HG02981 (cell line): ENCODE measurements at regions not wholly inside any gene's neighbourhood (a gene's known extent, or its start where the extent isn't known, plus 50 kb on each side); places are given as distances from the start of the nearest gene placed in this dataset.

Experiments used
- ATAC-seq: cut with Tn5 transposase; IDR thresholded peaks from one replicate; pipeline ENCODE4 v1.9.1; 2021; ENCODE audit warnings: mild to moderate bottlenecking, moderate library complexity; ENCODE audit not compliant: unreplicated experiment

DNA sequence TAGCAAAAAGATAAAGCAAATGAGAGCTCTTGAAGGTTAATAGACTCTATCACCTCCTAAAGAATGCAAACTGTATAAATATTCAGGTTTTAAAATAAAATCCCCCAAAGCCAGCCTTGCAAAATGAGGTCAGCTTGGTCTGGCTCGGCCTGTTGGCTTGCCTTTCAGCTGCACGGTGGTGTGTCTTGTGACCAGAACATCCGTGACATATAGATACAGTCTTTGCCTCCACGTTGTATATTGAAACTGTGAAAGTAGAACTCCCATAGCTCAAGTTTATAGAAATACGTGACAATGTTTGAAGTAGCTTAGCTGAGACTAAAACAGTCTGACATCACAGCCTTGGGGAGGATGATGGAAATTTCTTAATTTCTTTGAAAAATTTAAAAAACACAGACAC is 236.6 kb upstream of the MYOCD start:
- no peak for ATAC-seq

DNA sequence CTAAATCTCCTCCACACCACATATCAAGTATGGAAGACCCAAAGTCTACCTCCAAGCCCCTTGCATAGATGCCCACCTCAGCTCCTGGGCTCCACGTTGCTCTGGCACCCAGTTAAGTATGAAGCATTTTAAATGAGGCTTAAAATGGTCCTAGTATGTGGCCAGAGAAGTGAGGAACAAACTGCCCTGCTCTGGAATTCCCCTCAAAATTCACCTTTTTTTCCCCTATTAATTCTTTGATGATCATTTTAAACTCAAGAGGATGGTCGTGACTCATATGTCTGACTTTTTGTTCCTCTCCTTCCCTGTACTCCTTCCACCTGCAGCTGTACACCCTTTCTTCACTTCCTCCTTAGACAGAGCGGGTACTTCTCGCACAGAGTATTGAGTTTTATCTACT is 234.5 kb upstream of the MYOCD start:
- peak; percentile 87 for ATAC-seq

DNA sequence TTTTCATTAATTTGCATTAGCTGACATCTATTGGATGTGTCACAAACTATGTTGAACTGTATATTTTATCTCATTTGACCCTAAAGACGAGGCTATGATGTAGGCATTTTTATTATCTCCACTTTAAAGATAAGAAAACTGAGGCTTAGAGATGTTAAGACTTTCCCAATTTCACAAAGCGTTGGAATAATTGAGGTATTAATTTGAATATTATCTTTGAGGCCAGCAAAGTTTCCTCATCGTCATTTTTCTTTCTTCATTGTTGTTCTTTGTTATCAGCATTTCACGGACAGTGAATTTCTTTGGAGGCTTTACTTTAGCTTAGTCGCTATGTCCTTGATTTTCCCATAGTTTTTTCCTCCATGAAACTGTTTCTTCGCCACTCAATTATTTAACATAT is 227.5 kb upstream of the MYOCD start:
- ATAC-seq = no peak

DNA sequence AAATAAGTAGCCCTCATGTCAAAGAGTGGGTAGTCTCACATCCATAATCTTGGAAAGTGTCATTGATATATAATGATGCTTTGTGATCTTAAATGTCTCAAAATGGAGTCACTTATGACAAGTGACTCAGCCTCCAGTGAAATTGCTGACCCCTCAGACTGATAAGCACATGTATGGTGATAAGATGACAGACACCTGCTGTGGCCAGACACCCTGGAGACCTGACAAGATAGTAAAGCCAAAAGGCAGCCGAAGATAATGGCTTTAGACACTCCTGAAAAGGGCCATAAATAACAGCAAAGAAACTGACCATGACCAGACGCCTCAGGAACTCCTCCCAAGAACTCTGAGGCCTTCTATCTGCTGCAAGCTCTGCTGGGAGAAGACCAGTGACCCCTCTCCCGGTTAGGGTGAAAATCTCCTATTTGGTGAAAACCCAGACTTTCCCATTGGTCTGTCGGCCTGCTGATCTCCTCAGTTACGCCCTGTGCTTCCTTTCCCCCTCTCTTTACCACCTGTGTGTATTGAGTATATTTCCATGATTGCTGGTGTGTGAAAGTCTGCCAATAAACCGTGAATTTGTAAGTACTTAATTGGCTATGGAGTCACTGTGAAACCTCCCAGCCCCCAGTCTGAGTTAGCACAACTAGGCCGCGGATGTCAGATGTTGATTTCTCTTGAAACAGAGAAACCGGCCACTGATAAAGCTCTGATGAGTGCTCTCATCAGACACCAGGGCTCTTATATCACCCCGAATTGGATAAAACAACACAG is 226.7 kb upstream of the MYOCD start:
- no peak for ATAC-seq

DNA sequence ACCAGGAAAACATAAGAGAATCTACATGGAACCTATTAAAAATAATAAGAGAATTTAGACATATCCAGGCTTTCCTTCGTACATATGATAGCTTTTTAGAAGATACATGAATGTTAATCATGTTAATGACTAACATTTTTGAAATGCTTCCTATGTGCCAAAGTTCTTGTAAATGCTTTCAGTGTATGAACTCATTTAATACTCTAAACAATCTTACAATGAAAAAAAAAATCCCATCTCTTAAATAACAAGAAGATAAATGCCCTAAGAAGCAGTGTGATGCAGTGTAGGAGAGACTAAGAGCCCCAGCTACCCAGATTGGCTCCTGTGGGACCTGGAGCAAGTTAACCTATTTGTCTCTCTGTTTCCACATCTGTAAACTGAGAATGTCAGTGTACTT is 220.4 kb upstream of the MYOCD start:
- no peak for ATAC-seq

DNA sequence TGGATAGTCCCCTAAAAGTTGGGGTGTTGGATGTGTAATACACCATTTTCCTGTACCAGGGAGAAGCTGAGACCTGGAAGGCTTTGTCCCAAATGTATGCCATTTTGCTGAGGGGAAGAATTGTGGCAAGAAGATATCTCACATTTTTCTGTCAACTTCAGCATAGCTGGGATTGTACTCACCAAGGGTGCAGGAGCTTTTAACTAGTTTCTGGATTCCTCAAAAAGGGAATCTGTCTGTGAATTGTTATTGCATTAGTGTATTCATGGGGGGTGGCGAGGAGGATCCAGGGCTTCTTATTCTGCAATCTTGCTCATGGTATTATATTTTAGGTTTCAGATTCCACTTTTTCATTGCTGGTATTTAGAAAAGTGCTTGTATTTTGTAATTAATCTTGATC is 208.2 kb upstream of the MYOCD start:
- no peak for ATAC-seq

DNA sequence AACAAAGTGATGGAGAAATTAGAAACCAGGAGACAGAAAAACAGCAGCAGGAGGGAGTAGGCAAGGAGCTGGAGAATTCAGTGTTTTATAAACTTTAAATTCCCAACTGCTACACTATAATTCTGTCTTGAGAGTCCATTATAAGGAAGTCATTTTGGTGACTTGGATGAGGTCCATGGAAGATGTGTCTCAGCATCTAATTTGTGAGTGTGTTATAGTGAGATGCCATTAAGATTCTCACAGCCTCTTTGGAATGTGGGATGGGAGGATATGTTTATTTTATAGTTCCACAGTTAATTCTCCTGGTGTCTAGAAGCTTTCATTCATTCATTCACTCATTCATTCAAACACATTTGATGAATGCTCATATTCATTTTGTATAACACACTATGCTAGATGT is 206.0 kb upstream of the MYOCD start:
- no peak for ATAC-seq

DNA sequence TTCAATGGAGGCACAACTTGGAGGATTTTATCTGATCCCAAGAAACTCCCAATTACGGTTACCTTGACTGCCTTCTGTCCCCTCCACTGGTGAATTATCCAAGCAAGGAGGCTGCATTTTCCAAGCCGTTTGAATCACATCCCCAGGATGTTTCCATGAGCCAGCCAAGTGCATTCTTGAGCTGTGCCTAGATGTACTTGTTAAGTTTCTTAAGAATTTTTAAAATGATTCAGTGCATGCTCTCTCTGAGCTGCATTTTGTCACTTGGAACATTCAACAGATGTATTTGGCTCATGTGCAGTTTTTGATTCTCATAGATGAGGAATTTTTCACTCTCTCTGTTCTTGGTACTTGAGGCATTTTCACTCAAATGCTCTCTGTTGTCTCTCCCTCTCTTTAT is 202.6 kb upstream of the MYOCD start:
- no peak for ATAC-seq

DNA sequence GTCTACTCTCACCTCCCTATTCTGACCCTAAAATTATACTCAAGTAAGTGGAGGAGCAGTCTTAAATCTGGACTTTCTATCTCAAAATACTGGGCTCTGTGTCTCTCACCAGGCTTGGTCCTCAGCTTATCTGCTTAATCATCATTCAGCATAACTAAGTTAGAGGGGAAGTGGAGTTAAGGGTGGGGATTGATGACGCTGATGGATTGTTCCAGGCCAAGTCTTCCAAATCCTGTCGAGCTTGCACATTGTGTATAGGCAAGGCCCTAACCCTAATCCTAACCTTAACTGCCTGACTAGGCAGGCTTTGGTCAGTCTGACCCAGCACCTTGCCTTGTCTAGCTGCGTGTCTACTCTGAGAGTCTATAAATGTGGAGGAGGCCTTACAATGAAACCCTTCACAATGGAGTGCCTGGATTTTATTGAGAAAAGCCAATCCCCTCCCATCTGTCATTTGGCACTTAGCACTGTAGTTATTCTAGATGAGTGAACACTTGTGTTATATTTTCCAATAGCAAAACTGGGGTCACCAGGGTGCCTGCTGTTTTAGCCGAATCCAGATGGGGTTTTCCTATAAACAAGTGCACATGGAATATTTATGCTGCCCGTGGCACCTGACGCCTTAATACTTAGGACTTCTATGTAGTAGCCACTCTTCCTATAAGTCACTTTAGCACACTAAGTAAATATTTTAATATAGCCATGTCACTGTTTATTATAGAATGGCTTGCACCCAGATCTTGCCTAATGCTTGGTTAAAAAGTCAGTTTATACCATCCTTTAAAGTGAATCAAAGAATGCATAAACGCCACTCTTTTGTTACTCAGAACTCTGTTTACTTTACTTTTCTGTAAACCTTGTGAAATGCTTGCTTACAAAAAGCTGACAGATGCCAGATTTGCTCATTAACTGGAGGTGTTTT is 193.2 kb upstream of the MYOCD start:
- no peak for ATAC-seq

DNA sequence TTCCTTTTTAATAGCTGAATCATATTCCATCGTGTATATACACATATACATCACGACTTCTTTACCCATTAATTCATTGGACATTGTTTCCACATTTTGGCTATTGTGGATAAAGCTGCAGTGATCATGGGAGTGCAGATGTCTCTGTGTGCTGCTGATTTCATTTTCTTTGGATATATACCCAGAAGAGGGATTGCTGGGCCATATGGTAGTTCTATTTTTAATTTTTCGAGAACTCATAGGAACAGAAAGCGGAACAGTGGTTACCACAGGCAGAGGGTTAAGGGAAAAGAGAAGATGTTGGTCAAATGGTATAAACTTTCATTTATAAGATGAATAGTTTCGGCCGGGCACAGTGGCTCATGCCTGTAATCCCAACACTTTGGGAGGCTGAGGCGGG is 187.4 kb upstream of the MYOCD start:
- ATAC-seq = no peak

DNA sequence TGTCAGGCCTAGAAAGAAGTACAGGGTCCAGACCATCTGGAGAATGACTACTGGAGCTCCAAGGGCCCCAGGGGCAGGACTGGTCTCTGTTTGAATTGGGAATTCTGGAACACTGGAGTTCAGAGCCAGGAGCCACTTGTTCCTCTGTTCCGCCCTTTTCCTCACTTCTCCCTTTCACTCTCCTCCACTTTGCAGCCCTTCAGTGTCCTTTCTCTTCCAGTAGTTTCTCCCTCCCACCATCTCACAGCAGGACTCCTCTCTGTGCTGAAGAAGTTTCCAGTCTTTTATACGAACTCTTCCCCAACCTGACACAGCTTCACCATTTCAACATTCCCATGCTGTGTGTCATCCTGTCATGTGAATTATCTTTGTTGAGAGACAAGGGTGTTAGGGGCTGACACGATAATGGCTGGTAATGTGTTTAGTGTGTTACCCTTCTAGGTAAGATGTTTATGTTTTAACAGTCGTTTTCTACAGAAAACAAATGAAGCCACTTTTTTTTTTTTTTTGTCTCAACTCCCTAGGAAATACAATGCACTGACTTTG is 180.3 kb upstream of the MYOCD start:
- no peak for ATAC-seq

DNA sequence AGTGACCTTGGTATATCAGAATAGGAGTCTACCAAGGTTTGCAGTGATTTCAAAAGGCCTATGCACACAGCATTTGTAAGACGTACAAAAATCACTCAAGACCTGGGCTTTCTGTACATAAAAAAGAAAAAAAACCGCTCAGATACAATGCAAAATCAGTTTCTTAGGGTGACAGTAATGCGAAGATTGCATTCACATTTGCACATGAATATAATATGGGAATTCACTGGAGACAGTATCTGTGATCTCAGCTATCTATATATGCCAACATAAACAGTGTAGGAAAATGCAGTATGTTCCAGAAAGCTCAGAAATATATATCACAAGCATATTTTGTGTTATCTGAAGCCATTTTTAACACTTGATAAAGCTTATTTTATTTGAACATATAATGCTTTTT is 176.4 kb upstream of the MYOCD start:
- ATAC-seq = no peak

DNA sequence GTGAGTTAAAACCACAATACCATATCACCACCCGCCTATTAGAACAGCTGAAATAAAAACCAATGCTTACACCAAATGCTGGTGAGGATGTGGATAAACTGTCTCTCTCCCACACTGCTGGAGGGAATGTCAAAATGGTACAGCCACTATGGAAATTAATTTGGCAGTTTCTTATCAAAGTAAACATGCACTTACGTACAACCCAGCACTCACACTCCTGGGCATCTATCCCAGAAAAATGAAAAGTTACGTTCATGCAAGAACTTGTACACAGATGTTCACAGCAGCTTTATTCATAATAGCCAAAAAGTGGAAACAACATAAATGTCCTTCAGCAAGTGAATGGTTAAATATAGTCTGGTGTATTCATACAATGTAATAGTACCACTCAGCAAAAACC is 173.2 kb upstream of the MYOCD start:
- ATAC-seq = no peak

DNA sequence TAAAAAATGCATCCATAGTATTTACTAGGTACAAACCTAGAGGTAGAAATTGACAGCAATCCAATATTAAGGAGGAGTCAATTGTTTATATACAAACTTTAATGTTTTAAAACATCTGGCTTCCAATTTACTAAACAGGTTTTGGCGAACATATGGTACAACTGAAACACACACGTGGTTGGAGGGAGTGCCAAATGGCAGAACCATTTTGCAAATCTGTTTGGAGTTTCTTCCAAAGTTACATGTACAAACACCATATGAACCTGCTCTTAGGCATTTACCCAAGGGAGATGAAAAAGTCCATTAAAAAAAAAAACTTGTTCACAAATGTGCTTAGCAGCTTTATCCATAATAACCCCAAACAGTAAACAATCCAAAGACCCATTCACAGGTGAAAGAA is 159.8 kb upstream of the MYOCD start:
- ATAC-seq = no peak

DNA sequence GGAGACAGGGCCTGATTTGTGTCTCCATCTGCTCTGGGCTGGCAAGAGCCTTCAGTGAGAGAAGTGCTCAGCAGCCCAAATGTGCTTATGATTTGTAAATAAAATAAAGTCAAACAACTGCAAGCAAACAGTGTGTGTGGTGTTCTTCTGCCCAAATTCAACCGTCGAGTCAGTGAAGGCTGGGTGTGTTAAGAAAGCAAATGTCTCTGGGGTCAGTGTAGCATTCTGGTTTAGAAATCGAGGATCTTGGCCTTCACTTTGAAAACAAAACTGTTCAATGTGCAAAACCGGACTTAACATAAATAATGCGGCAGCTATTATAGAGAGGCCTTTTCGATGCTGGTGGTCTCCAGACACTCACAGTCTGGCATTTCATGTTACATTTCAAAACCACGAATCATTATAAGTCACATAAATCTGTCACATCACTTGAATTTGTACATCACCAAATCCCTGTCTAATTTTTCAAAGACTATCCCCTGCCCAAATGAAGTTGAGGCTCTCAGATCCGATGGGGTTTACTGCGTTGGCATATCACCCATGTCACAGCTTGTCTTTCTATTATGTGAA is 158.6 kb upstream of the MYOCD start:
- no peak for ATAC-seq

DNA sequence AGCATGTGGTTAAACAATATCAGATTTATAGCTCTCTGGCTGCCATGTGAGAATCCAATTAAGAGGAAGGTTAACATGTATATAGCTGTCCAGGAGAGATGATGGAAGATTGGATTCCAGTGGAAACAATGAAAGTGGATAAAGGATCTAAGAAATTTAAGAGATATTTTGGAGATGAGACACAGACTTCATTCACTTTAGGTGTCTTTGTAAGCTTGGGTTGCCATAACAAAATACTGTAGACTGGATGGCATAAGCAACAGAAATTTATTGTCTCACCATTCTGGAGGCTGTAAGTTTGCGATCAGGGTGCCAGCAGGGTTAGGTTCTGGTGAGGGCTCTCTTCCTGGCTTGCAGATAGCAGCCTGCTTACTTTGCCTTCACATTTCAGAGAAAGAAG is 155.9 kb upstream of the MYOCD start:
- no peak for ATAC-seq

DNA sequence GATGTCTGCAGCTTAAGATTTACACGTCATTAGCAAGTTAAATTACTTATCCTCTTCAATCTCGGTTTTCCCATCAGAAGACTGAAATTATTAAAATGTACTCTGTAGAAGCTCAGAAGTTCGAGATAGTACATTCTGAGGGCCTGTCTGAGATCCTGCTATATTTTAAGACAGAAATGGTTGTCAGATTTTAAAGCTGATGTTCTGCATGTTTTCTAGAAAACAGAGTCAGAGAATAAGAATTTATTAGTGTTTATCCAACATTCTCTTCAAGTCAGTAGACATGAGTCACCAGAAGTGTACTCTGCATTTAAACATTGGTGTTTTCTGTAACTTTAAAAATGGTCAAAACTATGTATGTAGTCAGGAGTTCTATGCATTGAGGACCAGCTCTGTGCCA is 155.2 kb upstream of the MYOCD start:
- no peak for ATAC-seq

DNA sequence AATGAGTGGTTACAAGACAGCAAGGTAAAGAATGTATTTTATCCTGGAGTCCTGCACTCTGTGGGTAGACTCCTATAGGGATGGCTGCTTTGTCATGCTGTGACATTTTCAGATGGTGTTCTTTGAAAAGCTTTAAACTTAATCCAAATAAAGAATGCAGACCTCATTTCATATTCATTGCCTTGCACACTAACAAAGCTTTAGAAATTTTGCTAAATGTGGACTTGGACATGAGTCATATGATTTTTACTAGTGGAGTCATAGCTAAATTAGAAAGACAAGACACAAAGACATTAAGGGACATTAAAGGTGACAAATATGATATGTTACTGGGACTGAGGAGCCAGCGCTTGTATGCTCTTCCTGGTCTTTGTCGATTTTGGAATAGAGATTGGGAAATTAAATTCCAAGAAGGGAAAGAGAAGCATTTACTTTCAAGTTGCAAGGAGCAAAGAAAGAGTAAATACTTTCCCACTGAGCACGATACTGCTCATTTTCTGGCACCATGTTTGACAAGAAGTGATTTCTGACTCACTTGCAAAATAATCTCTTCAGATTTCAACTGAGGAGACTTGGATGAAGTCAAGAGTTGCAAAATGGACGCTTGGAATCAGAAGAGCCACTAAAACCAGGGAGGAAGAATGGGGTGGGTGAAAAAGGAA is 152.9 kb upstream of the MYOCD start:
- ATAC-seq = no peak

DNA sequence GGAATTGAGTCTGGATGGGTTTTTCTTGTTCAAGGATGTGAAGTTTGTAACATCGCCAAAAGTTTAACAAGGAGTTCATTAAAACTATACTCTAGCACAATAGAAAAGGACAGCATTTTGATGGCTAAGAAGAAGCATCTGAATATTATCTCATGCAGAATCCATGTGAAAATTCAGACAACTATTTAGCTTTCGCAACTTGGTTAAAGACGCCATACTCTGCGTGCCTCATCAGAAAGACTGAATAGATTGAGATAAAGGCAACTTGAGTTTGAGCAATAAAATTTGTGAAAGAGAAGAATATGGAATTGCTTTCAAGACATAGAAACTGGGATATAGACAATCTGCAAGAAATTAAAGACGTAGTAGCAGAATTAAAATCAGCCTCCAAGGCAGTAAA is 151.1 kb upstream of the MYOCD start:
- no peak for ATAC-seq

DNA sequence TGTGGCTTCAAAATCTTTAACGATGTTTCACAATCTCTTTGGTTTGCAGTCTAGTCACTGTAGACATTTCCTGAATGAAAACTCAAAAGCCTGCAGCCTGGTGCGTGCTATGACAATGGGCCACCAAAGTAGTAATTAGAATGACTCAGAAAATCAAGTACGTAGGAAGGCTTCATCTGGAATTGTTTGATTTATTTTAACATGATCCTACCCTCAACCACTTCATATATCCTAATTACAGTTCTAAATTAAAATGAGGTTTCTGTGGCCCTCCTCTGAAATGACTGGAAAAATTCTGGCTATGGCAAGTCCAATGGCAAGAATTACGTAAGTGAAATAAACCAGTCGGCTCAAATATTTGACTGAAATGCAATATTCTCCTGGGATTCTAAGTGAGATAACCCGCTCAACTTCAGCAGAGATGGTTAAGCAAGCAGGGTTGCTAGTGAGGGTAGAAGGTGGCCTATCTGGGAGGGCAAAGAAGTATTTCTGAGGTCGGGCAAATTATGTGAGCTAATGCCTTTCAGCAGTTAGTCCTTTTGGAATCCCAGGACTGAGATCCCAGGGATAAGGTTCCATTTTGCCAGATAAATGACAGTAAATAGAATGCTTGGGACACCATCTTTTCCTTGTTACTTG is 145.6 kb upstream of the MYOCD start:
- ATAC-seq = no peak

DNA sequence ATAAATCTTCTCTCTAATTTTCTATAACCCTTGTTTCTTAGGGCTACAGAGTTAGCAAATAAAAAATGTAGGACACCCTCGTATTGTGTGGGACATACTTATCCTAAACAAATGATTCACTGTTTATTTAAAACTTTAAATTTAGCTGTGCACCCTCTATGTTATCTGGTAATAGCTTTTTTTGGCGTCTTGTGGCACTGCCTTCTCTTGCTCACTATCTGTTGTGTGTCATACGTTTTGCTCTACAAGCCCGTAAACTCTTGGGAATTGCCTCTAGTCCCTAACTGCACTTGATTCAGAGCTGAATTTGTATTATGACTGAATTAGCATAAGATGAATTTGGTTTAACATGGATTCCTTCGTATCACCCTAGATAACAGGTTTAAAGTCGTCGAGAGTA is 144.3 kb upstream of the MYOCD start:
- no peak for ATAC-seq
